EL (cell line): ENCODE measurements at regions not wholly inside any gene's neighbourhood (a gene's known extent, or its start where the extent isn't known, plus 50 kb on each side); places are given as distances from the start of the nearest gene placed in this dataset.

Experiments used
- DNase-seq: peaks from one replicate; pipeline ENCODE4 v3.0.0-alpha.2; 2016

DNA sequence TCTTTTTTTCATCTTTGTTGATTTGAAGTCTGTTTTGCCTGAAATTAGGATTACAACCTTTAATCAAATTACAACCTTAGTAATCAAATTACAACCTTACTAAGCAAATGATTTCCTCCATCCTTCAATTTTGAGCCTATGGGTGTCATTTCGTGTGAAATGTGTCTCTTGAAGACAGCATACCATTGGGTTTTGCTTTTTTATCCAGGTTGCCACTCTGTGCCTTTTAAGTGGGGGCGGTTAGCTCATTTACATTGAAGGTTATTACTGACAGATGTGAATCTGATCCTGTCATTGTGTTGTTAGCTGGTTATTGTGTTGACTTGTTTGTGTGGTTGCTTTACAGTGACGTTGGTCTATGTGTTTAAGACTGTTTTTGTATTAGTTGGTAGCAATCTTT is 74.8 kb upstream of the BCL9 start:
- no peak for DNase-seq

DNA sequence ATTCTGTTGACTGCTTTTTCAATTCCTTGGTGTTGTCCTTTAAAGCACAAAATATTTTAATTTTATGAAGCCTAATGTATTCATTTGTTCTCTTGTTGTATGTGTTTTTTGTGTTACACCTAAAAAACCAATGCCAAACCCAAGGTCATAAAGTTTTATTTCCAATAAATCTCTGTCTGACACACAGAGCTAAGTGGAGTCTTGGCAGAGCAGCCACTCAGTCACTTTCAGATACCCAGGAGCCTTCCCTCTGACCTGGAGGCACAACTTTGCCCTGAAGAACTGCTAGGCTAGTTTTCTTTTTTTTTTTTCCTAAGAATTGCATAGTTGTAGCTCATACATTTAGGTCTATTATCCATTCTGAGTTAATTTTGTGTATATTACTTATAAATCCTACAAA is 71.2 kb upstream of the BCL9 start:
- DNase-seq = no peak

DNA sequence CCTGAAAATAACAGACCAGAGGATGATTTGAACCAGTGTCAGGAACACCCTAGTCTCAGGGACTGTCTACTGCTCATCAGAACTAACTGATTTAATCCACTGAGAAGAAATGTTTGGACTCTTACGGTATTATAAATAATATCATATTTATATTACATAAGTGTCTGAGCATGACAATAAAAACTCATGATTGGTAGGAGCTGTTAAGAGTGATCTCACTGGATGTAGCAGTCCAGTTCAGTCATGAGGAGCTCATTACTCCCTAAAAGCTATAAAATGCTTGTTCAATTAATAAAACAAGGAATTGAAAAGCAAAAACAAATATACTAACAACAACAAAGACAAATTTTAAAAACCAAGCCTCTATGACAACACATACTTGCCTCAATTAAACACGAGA is 68.8 kb upstream of the BCL9 start:
- DNase-seq = no peak

GRCh38 chr1:147472966-147473732 is 68.2 kb upstream of the BCL9 start:
- DNase-seq = peak; percentile 33

GRCh38 chr1:147473733-147474049 is 67.6 kb upstream of the BCL9 start:
- DNase-seq = no peak

- DNase-seq = peak; percentile 20
Observed at GRCh38 chr1:147475488-147475887, 65.8 kb upstream of the BCL9 start.

DNA sequence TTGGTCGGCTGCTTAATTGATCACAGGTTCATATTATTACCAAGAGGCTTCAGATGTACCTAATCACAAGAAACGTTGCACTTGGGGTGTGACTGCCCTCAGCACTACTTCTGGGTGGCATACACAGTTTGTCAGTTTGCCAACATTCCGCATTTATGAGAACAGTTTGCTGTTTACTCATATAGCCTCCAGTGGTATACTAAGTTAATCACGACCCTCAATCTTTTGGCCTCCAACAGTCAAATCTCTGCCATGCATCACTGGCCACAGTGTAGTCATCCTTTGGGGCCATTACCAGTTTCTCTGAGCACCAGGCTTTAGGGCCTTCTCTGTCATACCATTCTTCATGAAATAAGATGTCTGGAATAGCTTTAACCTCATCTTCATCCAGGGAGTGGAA is 62.8 kb upstream of the BCL9 start:
- DNase-seq = peak; percentile 39

DNA sequence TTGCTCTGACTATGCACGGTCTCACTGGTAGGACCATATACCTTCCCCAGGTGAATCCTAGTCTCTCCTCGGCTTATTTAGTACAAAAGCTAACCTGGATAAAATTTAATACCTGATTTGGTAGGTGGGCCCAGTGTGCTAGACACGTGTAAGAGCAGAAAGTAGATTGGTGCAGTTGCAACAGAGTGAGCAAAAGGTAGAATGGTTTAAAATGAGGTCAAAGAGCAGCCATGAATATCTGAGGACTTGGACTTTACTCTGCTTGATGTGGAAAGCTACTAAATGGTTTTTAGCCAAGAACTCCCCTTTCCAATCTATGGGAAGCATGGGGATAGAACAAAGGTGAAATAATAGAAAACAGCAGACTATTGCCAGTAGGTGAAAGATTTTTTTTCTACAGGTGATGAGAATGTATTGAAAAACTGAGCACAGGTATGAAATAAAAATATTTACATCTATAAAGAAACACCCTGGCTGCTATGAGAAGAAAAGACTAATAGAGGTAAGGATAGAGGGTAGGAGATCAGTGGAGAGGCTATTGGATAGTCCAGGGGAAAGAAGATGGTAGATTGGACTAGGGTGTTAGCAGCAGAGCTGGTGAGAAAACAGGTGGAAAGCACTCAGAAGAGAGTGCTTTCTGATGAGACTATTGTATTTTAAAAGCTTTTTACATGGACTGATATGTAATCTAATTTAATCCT is 61.3 kb upstream of the BCL9 start:
- DNase-seq = no peak

- DNase-seq = no peak
Observed at GRCh38 chr1:147480565-147480935, 60.8 kb upstream of the BCL9 start.

DNA sequence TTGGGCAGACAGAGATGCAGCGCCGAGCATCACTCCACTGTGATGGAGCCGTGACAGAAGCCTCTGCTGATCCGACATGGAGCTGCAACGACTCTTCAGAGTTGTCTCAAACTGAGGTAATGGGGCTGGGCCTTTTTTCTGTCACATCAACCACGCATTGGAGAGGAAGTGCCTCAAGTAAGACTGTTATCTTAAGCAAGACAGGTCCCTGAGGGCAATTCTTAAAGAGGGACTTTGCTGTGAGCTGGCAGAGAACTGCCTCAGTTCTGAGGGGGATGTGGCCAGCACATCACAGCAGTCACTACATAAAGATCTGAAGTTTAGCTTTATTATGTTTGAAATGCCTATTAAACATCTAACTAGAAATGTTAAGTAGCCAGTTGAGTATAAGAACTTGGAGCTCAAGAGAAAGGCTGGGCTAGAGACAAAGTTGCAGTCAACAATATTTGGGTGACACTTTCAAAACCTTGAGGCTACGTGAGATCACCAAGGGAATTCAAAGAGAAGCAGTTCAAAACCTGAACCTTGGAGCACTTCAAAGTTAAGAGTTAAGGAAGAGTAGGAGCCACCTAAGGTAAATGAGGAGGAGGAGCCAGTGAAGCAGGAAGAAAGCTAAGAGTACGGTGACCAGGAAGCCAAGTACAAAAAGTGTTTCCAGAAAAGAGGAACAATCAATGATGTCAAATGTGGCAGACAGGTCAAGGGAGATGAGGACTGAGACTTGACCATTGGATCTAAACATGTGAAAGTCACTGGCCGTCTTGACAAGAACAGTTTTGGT is 54.2 kb upstream of the BCL9 start:
- no peak for DNase-seq

GRCh38 chr1:147491098-147491497 is 50.2 kb upstream of the BCL9 start:
- DNase-seq = no peak
